Daoy (cell line): ENCODE measurements at regions not wholly inside any gene's neighbourhood (a gene's known extent, or its start where the extent isn't known, plus 50 kb on each side); places are given as distances from the start of the nearest gene placed in this dataset.

Experiments
- DNase-seq: peaks from one replicate; pipeline ENCODE4 v3.0.0-alpha.2; 2015; ENCODE audit warnings: low read depth

GRCh38 chr15:101551696-101552591, 62.4 kb upstream of the PCSK6 start:
- DNase-seq = no peak

- DNase-seq = no peak
Measured at GRCh38 chr15:101550124-101550523, 60.6 kb upstream of the PCSK6 start.

GRCh38 chr15:101549647-101550046, 60.1 kb upstream of the PCSK6 start:
- peak; percentile 30 for DNase-seq

- DNase-seq = no peak
Measured at GRCh38 chr15:101547737-101548136, 58.2 kb upstream of the PCSK6 start.

- DNase-seq = no peak
Measured at GRCh38 chr15:101545548-101546505, 56.3 kb upstream of the PCSK6 start.

- DNase-seq = no peak
Measured at GRCh38 chr15:101544613-101544945, 55.1 kb upstream of the PCSK6 start.

- no peak for DNase-seq
Measured at GRCh38 chr15:101543926-101544612, 54.6 kb upstream of the PCSK6 start.

- no peak for DNase-seq
Measured at GRCh38 chr15:101543431-101543830, 53.9 kb upstream of the PCSK6 start.

GRCh38 chr15:101543026-101543390, 53.5 kb upstream of the PCSK6 start:
- DNase-seq = no peak

- no peak for DNase-seq
Measured at GRCh38 chr15:101542306-101543025, 53.0 kb upstream of the PCSK6 start.

- no peak for DNase-seq
Measured at GRCh38 chr15:101541501-101542292, 52.2 kb upstream of the PCSK6 start.

- no peak for DNase-seq
Measured at GRCh38 chr15:101540480-101541239, 51.2 kb upstream of the PCSK6 start.

- DNase-seq = no peak
Measured at GRCh38 chr15:101539930-101540329, 50.4 kb upstream of the PCSK6 start.

GRCh38 chr15:101539492-101539891, 50.0 kb upstream of the PCSK6 start:
- DNase-seq = no peak
